WI38 (cell line): ENCODE measurements at regions not wholly inside any gene's neighbourhood (a gene's known extent, or its start where the extent isn't known, plus 50 kb on each side); places are given as distances from the start of the nearest gene placed in this dataset.

Source experiments
- H3K4me3 ChIP-seq: 2 replicates; pipeline ENCODE4 v1.5.1; 2011; ENCODE audit warnings: low read depth, mild to moderate bottlenecking, control low read depth, low read length
- CTCF ChIP-seq: IDR thresholded peaks from 2 replicates; pipeline ENCODE4 v1.5.1; 2012; ENCODE audit warnings: low read depth, mild to moderate bottlenecking, control low read depth, low read length

GRCh38 chr11:10401256-10401655, 53.8 kb upstream of the AMPD3 start:
- no peak overlapping the region for H3K4me3 ChIP-seq
- no peak for TF ChIP-seq CTCF

- H3K4me3 ChIP-seq, result no peak overlapping the region
- no peak for TF ChIP-seq CTCF
These were observed 53.2 kb upstream of the AMPD3 start for GRCh38 chr11:10401696-10402392.
